Erythroblast (primary cell): ENCODE measurements at regions not wholly inside any gene's neighbourhood (a gene's known extent, or its start where the extent isn't known, plus 50 kb on each side); places are given as distances from the start of the nearest gene placed in this dataset.

Source experiments
- GATA1 ChIP-seq: IDR thresholded peaks from 2 replicates; pipeline ENCODE4 v1.6.1; 2011; ENCODE audit warnings: low read depth, mild to moderate bottlenecking, control low read depth, low read length, moderate library complexity
- POLR2A ChIP-seq: IDR thresholded peaks from 2 replicates; pipeline ENCODE4 v1.6.1; 2011; ENCODE audit warnings: mild to moderate bottlenecking, low read length

- no peak for TF ChIP-seq POLR2A
- no peak for TF ChIP-seq GATA1
Measured at GRCh38 chr15:96442076-96442475, 111.6 kb downstream of the NR2F2 start.
